ENCODE measurements at regions not wholly inside any gene's neighbourhood (a gene's known extent, or its start where the extent isn't known, plus 50 kb on each side); places are given as distances from the start of the nearest gene placed in this dataset.

DNA sequence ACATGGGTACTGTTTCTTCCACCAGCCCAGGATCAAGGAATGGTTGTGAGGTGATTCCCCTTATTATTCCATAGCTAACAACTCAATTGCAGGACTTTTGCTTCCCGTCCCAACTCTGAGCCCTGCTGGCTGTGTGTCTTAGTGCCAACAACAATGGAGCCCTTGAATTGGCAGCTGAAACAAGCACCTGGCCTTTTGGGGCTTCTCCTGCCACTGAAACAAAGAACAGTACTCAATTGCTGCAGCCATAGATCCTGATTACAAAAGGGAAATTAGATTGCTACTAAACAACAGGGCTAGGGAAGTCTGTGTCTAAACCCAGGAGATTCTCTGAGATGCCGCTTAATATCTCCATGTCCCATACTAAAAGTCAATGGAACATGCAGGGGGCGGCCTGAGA is 61.3 kb upstream of the CARMIL1 start (continued):
- TF ChIP-seq, protein P1, sequence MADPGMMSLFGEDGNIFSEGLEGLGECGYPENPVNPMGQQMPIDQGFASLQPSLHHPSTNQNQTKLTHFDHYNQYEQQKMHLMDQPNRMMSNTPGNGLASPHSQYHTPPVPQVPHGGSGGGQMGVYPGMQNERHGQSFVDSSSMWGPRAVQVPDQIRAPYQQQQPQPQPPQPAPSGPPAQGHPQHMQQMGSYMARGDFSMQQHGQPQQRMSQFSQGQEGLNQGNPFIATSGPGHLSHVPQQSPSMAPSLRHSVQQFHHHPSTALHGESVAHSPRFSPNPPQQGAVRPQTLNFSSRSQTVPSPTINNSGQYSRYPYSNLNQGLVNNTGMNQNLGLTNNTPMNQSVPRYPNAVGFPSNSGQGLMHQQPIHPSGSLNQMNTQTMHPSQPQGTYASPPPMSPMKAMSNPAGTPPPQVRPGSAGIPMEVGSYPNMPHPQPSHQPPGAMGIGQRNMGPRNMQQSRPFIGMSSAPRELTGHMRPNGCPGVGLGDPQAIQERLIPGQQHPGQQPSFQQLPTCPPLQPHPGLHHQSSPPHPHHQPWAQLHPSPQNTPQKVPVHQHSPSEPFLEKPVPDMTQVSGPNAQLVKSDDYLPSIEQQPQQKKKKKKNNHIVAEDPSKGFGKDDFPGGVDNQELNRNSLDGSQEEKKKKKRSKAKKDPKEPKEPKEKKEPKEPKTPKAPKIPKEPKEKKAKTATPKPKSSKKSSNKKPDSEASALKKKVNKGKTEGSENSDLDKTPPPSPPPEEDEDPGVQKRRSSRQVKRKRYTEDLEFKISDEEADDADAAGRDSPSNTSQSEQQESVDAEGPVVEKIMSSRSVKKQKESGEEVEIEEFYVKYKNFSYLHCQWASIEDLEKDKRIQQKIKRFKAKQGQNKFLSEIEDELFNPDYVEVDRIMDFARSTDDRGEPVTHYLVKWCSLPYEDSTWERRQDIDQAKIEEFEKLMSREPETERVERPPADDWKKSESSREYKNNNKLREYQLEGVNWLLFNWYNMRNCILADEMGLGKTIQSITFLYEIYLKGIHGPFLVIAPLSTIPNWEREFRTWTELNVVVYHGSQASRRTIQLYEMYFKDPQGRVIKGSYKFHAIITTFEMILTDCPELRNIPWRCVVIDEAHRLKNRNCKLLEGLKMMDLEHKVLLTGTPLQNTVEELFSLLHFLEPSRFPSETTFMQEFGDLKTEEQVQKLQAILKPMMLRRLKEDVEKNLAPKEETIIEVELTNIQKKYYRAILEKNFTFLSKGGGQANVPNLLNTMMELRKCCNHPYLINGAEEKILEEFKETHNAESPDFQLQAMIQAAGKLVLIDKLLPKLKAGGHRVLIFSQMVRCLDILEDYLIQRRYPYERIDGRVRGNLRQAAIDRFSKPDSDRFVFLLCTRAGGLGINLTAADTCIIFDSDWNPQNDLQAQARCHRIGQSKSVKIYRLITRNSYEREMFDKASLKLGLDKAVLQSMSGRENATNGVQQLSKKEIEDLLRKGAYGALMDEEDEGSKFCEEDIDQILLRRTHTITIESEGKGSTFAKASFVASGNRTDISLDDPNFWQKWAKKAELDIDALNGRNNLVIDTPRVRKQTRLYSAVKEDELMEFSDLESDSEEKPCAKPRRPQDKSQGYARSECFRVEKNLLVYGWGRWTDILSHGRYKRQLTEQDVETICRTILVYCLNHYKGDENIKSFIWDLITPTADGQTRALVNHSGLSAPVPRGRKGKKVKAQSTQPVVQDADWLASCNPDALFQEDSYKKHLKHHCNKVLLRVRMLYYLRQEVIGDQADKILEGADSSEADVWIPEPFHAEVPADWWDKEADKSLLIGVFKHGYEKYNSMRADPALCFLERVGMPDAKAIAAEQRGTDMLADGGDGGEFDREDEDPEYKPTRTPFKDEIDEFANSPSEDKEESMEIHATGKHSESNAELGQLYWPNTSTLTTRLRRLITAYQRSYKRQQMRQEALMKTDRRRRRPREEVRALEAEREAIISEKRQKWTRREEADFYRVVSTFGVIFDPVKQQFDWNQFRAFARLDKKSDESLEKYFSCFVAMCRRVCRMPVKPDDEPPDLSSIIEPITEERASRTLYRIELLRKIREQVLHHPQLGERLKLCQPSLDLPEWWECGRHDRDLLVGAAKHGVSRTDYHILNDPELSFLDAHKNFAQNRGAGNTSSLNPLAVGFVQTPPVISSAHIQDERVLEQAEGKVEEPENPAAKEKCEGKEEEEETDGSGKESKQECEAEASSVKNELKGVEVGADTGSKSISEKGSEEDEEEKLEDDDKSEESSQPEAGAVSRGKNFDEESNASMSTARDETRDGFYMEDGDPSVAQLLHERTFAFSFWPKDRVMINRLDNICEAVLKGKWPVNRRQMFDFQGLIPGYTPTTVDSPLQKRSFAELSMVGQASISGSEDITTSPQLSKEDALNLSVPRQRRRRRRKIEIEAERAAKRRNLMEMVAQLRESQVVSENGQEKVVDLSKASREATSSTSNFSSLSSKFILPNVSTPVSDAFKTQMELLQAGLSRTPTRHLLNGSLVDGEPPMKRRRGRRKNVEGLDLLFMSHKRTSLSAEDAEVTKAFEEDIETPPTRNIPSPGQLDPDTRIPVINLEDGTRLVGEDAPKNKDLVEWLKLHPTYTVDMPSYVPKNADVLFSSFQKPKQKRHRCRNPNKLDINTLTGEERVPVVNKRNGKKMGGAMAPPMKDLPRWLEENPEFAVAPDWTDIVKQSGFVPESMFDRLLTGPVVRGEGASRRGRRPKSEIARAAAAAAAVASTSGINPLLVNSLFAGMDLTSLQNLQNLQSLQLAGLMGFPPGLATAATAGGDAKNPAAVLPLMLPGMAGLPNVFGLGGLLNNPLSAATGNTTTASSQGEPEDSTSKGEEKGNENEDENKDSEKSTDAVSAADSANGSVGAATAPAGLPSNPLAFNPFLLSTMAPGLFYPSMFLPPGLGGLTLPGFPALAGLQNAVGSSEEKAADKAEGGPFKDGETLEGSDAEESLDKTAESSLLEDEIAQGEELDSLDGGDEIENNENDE (IDR thresholded peaks at IDR 0.05; ENCODE audit: insufficient replicate concordance, low read length) = no peak
- TF ChIP-seq EZH2 (IDR thresholded peaks at IDR 0.05; ENCODE audit: low read depth, low read length, severe bottlenecking) = no peak
- no peak for TF ChIP-seq ZNF274 (IDR thresholded peaks at IDR 0.05; ENCODE audit: borderline replicate concordance, extremely low read depth, low read length)

All from H1 (cell line).